Loucy (cell line): ENCODE measurements at regions not wholly inside any gene's neighbourhood (a gene's known extent, or its start where the extent isn't known, plus 50 kb on each side); places are given as distances from the start of the nearest gene placed in this dataset.
"Not testable (repeated sequence)": the region's sequence is repeated elsewhere in the genome, so short reads cannot be mapped to it uniquely, and the experiment has no call there.

Experiments used
- H2AFZ ChIP-seq: fragments of 200-600 bp; sonication (generic); 2 replicates; pipeline ENCODE4 v1.6.0; 2016; ENCODE audit warnings: antibody characterized with exemption, mild to moderate bottlenecking, low read length, moderate library complexity
- H3F3A ChIP-seq: fragments of 200-600 bp; 2 replicates; pipeline ENCODE4 v1.6.0; 2016; ENCODE audit warnings: antibody characterized with exemption, low read depth, mild to moderate bottlenecking
- H3K27me3 ChIP-seq: fragments of 200-600 bp; sonication (generic); 2 replicates; pipeline ENCODE4 v1.6.1; 2014; ENCODE audit warnings: low read length, mild to moderate bottlenecking; ENCODE audit not compliant: insufficient read depth, poor library complexity, severe bottlenecking
- H3K36me3 ChIP-seq: fragments of 200-600 bp; sonication (generic); 2 replicates; pipeline ENCODE4 v1.6.1; 2016; ENCODE audit warnings: low read length; ENCODE audit not compliant: insufficient read depth
- H3K4me1 ChIP-seq: fragments of 200-600 bp; sonication (generic); 2 replicates; pipeline ENCODE4 v1.5.1; 2014; ENCODE audit warnings: low read length, mild to moderate bottlenecking; ENCODE audit not compliant: insufficient read depth, poor library complexity, severe bottlenecking
- H3K4me2 ChIP-seq: fragments of 200-600 bp; sonication (generic); 2 replicates; pipeline ENCODE4 v1.6.0; 2014; ENCODE audit warnings: antibody characterized with exemption, low read length, low read depth, mild to moderate bottlenecking; ENCODE audit not compliant: poor library complexity, severe bottlenecking
- H3K4me3 ChIP-seq: fragments of 200-600 bp; sonication (generic); 2 replicates; pipeline ENCODE4 v1.5.1; 2014; ENCODE audit warnings: low read length, mild to moderate bottlenecking, mixed read lengths; ENCODE audit not compliant: poor library complexity, severe bottlenecking
- H3K79me2 ChIP-seq: fragments of 200-600 bp; sonication (generic); 2 replicates; pipeline ENCODE4 v1.6.1; 2014; ENCODE audit warnings: low read length; ENCODE audit not compliant: insufficient read depth
- H3K9ac ChIP-seq: fragments of 200-600 bp; sonication (generic); 2 replicates; pipeline ENCODE4 v1.6.0; 2014; ENCODE audit warnings: mild to moderate bottlenecking, low read depth, low read length, moderate library complexity; ENCODE audit not compliant: poor library complexity, severe bottlenecking
- H3K9me2 ChIP-seq: fragments of 200-600 bp; sonication (generic); replicated peaks from 2 replicates; pipeline ENCODE4 v1.6.1; 2016; ENCODE audit warnings: low read depth, low read length, mixed read lengths
- H3K9me3 ChIP-seq: fragments of 200-600 bp; sonication (generic); 2 replicates; pipeline ENCODE4 v1.6.1; 2014; ENCODE audit warnings: mild to moderate bottlenecking, antibody characterized with exemption, low read length, low read depth; ENCODE audit not compliant: insufficient read depth
- H4K20me1 ChIP-seq: fragments of 200-600 bp; sonication (generic); 2 replicates; pipeline ENCODE4 v1.6.0; 2014; ENCODE audit warnings: antibody characterized with exemption, low read length, mild to moderate bottlenecking; ENCODE audit not compliant: insufficient read depth, poor library complexity, severe bottlenecking
- EZH2phosphoT487 ChIP-seq: fragments of 200-600 bp; IDR thresholded peaks from 2 replicates; pipeline ENCODE4 v1.6.1; 2018; ENCODE audit warnings: antibody characterized with exemption, mild to moderate bottlenecking, moderate library complexity, borderline replicate concordance
- TF ChIP-seq, protein P1 (sequence below): fragments of 200-600 bp; sonication (generic); conservative IDR thresholded peaks from 2 replicates; pipeline ENCODE4 v1.5.1; 2014; ENCODE audit warnings: mild to moderate bottlenecking, antibody characterized with exemption, low read length

DNA sequence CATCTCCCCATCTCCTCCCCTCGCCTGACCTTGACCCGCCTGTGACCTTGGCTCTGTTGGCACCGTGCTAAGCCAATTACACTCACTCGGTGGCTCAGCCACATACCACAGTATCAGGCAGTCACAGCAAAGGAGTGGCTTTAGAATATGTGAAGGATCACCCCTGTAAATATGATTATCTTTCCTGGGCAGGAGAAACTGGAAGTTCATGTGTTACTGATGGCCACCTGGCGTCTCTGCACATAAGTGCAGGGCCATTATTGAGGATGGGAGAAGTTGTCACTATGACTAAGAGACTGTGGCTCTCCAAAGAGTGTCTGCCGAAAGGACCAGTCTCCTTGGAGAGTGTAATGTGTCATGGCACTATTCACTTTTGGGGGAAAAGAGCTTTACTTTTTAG, 116.9 kb upstream of the S1PR3 start:
- Histone ChIP-seq H3K4me2 (no peak overlapping the region), H3F3A (no peaks in the 10 kb centered on the region), H3K9me3 (0 out of 2 replicates have a peak, but pooled peaks cover 1% of the 10 kb centered on the region), H3K4me3 (no peak overlapping the region), H3K79me2 (no peaks in the 10 kb centered on the region), H3K4me1 (no peaks in the 10 kb centered on the region), H3K36me3 (no peaks in the 10 kb centered on the region), H2AFZ (no peak overlapping the region), H4K20me1 (no peaks in the 10 kb centered on the region), H3K27me3 (no peaks in the 10 kb centered on the region), H3K9ac (no peak overlapping the region), H3K9me2 (no peaks in the 10 kb centered on the region)
- TF ChIP-seq, protein P1, sequence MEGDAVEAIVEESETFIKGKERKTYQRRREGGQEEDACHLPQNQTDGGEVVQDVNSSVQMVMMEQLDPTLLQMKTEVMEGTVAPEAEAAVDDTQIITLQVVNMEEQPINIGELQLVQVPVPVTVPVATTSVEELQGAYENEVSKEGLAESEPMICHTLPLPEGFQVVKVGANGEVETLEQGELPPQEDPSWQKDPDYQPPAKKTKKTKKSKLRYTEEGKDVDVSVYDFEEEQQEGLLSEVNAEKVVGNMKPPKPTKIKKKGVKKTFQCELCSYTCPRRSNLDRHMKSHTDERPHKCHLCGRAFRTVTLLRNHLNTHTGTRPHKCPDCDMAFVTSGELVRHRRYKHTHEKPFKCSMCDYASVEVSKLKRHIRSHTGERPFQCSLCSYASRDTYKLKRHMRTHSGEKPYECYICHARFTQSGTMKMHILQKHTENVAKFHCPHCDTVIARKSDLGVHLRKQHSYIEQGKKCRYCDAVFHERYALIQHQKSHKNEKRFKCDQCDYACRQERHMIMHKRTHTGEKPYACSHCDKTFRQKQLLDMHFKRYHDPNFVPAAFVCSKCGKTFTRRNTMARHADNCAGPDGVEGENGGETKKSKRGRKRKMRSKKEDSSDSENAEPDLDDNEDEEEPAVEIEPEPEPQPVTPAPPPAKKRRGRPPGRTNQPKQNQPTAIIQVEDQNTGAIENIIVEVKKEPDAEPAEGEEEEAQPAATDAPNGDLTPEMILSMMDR, result no peak
- no peak for TF ChIP-seq EZH2phosphoT487

DNA sequence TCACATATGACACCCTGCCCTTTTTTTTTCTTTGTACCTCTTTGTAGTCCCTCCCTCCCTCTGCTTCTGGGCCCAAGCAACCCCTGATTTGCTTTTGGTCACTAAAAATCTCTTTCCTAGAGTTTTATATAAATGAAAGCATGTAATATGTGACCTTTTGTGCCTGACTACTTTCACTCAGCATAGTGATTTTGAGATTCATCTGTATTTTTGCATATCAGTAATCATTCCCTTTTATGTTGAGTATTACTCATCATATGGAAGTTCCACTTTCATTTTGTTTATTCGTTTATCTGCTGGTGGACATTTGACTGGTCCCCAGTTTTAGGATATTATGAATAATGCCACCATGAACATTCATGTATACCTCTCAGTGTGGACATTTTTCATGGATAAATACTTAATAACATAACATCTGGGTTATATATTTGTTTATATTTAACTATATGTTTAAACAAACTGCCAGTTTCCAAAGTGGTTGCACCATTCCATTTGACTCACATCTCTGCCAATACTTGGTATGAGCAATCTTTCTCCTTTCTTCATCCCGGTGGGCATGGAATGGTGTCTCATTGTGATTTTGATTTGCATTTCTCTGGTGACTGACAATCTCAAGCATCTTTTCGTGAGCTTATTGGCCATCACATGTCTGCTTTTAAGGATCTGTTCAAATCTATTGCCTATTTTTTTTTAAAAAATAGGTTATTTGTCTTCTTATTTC, 115.7 kb upstream of the S1PR3 start:
- Histone ChIP-seq H3K4me3 (no peak overlapping the region), H4K20me1 (no peaks in the 10 kb centered on the region), H3F3A (no peaks in the 10 kb centered on the region), H3K4me1 (no peaks in the 10 kb centered on the region), H3K4me2 (no peak overlapping the region), H3K9ac (no peak overlapping the region), H3K9me3 (no peaks in the 10 kb centered on the region), H3K27me3 (no peaks in the 10 kb centered on the region), H3K9me2 (no peaks in the 10 kb centered on the region), H3K79me2 (no peaks in the 10 kb centered on the region), H3K36me3 (no peaks in the 10 kb centered on the region), H2AFZ (no peak overlapping the region)
- TF ChIP-seq, protein P1, result no peak
- TF ChIP-seq EZH2phosphoT487, result no peak

DNA sequence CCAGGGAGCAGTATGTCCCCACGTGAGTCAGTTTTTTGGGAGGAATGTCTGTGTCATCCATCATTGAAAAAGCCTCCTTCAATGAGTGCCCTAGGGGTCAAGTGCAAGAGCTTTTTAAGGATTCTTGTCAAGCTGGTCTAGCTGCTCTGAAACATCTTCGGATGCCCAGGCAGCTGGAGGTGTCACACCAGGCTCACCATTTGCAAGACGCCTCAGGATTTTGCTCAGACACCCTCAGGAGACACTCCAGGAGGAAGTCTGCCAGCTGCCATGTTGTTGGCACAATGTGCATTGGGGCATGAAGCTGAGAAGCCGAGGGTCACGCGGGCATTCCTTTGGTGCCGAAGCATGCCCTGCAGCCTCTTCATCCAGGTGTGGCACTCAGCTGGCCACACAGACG, 111.1 kb upstream of the S1PR3 start:
- no peaks in the 10 kb centered on the region for H4K20me1 ChIP-seq
- no peaks in the 10 kb centered on the region for H3F3A ChIP-seq
- peaks cover 8% of the 10 kb centered on the region for H3K4me1 ChIP-seq
- no peaks in the 10 kb centered on the region for H3K79me2 ChIP-seq
- no peak overlapping the region for H3K4me2 ChIP-seq
- no peaks in the 10 kb centered on the region for H3K9me2 ChIP-seq
- no peak overlapping the region for H2AFZ ChIP-seq
- H3K27me3 ChIP-seq, result no peaks in the 10 kb centered on the region
- no peaks in the 10 kb centered on the region for H3K36me3 ChIP-seq
- no peak overlapping the region for H3K9ac ChIP-seq
- no peak for TF ChIP-seq EZH2phosphoT487
- TF ChIP-seq, protein P1, result no peak
- H3K4me3 ChIP-seq, result no peak overlapping the region
- no peaks in the 10 kb centered on the region; the same call in 1 of the 2 replicates for H3K9me3 ChIP-seq

DNA sequence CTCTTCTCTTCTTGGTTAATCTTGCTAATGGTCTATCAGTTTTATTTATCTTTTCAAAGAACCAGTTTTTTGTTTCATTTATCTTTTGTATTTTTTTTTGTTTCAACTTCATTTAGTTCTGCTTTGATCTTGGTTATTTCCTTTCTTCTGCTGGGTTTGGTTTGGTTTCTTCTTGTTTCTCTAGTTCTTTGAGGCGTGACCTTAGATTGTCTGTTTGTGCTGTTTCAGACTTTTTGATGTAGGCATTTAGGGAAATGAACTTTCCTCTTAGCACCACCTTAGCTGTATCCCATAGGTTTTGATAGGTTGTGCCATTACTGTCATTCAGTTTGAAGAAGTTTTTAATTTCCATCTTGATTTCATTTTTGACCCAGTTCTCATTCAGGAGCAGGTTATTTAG, 107.0 kb upstream of the S1PR3 start:
- not testable (repeated sequence) for H3K27me3 ChIP-seq, H2AFZ ChIP-seq, H3K4me3 ChIP-seq, H3K9me3 ChIP-seq, H3K36me3 ChIP-seq, H3K79me2 ChIP-seq, H3K9me2 ChIP-seq, H3K9ac ChIP-seq, H4K20me1 ChIP-seq, H3F3A ChIP-seq
- peaks cover 15% of the 10 kb centered on the region for H3K4me1 ChIP-seq
- H3K4me2 ChIP-seq, result peak overlapping the region; percentile 2
